ENCODE measurements at regions not wholly inside any gene's neighbourhood (a gene's known extent, or its start where the extent isn't known, plus 50 kb on each side); places are given as distances from the start of the nearest gene placed in this dataset.

GRCh38 chr1:55654171-55654570, 439.0 kb upstream of the USP24 start:
- Histone ChIP-seq H3K9ac (ENCODE audit: low read depth, low read length, poor library complexity, severe bottlenecking) (no peak overlapping the region), H3K27me3 (ENCODE audit: insufficient read depth, low read length, poor library complexity, severe bottlenecking) (no peaks in the 10 kb centered on the region), H3F3A (ENCODE audit: low read depth) (no peaks in the 10 kb centered on the region), H3K4me1 (ENCODE audit: insufficient read depth, low read length, poor library complexity, severe bottlenecking) (no peaks in the 10 kb centered on the region), H3K9me3 (ENCODE audit: insufficient read depth, low read depth, low read length) (no peaks in the 10 kb centered on the region), H3K79me2 (ENCODE audit: insufficient read depth, low read length) (no peaks in the 10 kb centered on the region), H4K20me1 (ENCODE audit: insufficient read depth, low read length, poor library complexity, severe bottlenecking) (no peaks in the 10 kb centered on the region), H3K36me3 (ENCODE audit: insufficient read depth, low read length) (no peaks in the 10 kb centered on the region), H3K9me2 (replicated peaks; ENCODE audit: low read depth, low read length) (no peaks in the 10 kb centered on the region), H2AFZ (ENCODE audit: low read length) (no peak overlapping the region), H3K4me2 (ENCODE audit: low read depth, low read length, poor library complexity, severe bottlenecking) (no peak overlapping the region), H3K4me3 (ENCODE audit: low read length, poor library complexity, severe bottlenecking) (no peak overlapping the region)
- TF ChIP-seq, protein P1, sequence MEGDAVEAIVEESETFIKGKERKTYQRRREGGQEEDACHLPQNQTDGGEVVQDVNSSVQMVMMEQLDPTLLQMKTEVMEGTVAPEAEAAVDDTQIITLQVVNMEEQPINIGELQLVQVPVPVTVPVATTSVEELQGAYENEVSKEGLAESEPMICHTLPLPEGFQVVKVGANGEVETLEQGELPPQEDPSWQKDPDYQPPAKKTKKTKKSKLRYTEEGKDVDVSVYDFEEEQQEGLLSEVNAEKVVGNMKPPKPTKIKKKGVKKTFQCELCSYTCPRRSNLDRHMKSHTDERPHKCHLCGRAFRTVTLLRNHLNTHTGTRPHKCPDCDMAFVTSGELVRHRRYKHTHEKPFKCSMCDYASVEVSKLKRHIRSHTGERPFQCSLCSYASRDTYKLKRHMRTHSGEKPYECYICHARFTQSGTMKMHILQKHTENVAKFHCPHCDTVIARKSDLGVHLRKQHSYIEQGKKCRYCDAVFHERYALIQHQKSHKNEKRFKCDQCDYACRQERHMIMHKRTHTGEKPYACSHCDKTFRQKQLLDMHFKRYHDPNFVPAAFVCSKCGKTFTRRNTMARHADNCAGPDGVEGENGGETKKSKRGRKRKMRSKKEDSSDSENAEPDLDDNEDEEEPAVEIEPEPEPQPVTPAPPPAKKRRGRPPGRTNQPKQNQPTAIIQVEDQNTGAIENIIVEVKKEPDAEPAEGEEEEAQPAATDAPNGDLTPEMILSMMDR (conservative IDR thresholded peaks at IDR 0.05; ENCODE audit: low read length), result no peak
- no peak for TF ChIP-seq EZH2phosphoT487 (IDR thresholded peaks at IDR 0.05; ENCODE audit: borderline replicate concordance)

DNA sequence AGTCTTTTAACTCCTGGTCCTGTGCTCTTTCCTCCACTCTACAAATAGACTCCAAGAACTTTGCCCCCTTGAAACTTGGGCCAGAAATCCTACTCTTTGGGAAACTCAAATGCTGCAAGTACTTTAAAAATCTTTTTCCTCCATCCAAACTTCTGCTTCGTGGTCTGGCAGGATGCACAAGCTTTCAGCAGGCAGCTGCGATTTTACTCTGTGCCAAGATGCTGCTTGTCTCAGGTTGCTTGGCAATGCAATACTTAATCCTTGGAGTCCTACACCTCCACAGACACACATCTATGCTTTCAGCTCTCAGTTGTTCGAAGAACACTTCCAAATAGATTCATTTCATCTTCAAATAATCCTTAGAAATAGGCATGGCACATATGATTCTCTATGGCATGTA, 435.3 kb upstream of the USP24 start:
- H3K9me3 ChIP-seq (ENCODE audit: insufficient read depth, low read depth, low read length), result no peaks in the 10 kb centered on the region
- no peak overlapping the region for H2AFZ ChIP-seq (ENCODE audit: low read length)
- H3K36me3 ChIP-seq (ENCODE audit: insufficient read depth, low read length), result no peaks in the 10 kb centered on the region
- H3K27me3 ChIP-seq (ENCODE audit: insufficient read depth, low read length, poor library complexity, severe bottlenecking), result no peaks in the 10 kb centered on the region
- no peaks in the 10 kb centered on the region for H3F3A ChIP-seq (ENCODE audit: low read depth)
- H3K4me3 ChIP-seq (ENCODE audit: low read length, poor library complexity, severe bottlenecking), result no peak overlapping the region
- no peaks in the 10 kb centered on the region for H3K79me2 ChIP-seq (ENCODE audit: insufficient read depth, low read length)
- H3K9me2 ChIP-seq (replicated peaks; ENCODE audit: low read depth, low read length), result no peaks in the 10 kb centered on the region
- no peaks in the 10 kb centered on the region for H3K4me1 ChIP-seq (ENCODE audit: insufficient read depth, low read length, poor library complexity, severe bottlenecking)
- TF ChIP-seq, protein P1 (conservative IDR thresholded peaks at IDR 0.05; ENCODE audit: low read length), result no peak
- TF ChIP-seq EZH2phosphoT487 (IDR thresholded peaks at IDR 0.05; ENCODE audit: borderline replicate concordance), result no peak
- H3K9ac ChIP-seq (ENCODE audit: low read depth, low read length, poor library complexity, severe bottlenecking), result no peak overlapping the region
- H3K4me2 ChIP-seq (ENCODE audit: low read depth, low read length, poor library complexity, severe bottlenecking), result no peak overlapping the region
- no peaks in the 10 kb centered on the region for H4K20me1 ChIP-seq (ENCODE audit: insufficient read depth, low read length, poor library complexity, severe bottlenecking)

DNA sequence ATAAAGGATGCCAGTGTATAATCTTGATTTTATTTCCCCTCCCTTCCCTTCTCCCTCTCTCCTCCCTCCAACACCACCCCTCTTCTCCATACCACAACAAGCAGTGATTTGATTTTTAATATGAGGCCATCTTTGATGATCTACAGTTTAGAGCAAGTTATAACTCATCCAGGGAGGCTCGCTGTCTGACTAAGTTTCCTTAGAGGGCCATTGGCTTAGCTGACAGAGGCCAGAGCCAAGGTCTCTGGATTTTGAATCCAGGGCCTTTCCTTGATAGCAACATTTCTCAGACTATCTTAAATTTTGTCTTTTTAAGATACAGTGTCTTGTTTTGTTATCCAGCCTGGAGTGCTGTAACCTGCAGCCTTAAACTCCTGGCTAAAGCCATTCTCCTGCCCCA, 431.0 kb upstream of the USP24 start:
- Histone ChIP-seq H3F3A (ENCODE audit: low read depth) (no peaks in the 10 kb centered on the region), H3K4me1 (ENCODE audit: insufficient read depth, low read length, poor library complexity, severe bottlenecking) (no peaks in the 10 kb centered on the region), H3K9ac (ENCODE audit: low read depth, low read length, poor library complexity, severe bottlenecking) (no peak overlapping the region), H3K4me3 (ENCODE audit: low read length, poor library complexity, severe bottlenecking) (no peak overlapping the region), H4K20me1 (ENCODE audit: insufficient read depth, low read length, poor library complexity, severe bottlenecking) (no peaks in the 10 kb centered on the region), H3K36me3 (ENCODE audit: insufficient read depth, low read length) (no peaks in the 10 kb centered on the region), H3K79me2 (ENCODE audit: insufficient read depth, low read length) (no peaks in the 10 kb centered on the region), H3K4me2 (ENCODE audit: low read depth, low read length, poor library complexity, severe bottlenecking) (no peak overlapping the region), H3K9me2 (replicated peaks; ENCODE audit: low read depth, low read length) (no peaks in the 10 kb centered on the region), H2AFZ (ENCODE audit: low read length) (no peak overlapping the region), H3K9me3 (ENCODE audit: insufficient read depth, low read depth, low read length) (no peaks in the 10 kb centered on the region), H3K27me3 (ENCODE audit: insufficient read depth, low read length, poor library complexity, severe bottlenecking) (no peaks in the 10 kb centered on the region)
- TF ChIP-seq, protein P1 (conservative IDR thresholded peaks at IDR 0.05; ENCODE audit: low read length), result no peak

Data from Loucy (cell line).